Endothelial cell of umbilical vein (primary cell): ENCODE measurements at regions not wholly inside any gene's neighbourhood (a gene's known extent, or its start where the extent isn't known, plus 50 kb on each side); places are given as distances from the start of the nearest gene placed in this dataset.

Source experiments
- BruUV-seq: library from RNA; stranded (reverse); fragments of 400-500 nt; replicated peaks from 2 replicates; lab custom pipeline; 2021; lab: Mats Ljungman, UMichigan
- CTCF ChIA-PET: fragments of 300-600, 350-600 bp; sonication (Branson Sonifier 250); formaldehyde crosslinking; loops from one replicate; lab custom pipeline; 2021; ENCODE audit warnings: antibody characterized with exemption, inconsistent platforms; lab: Charles Lee
- POLR2A ChIA-PET: fragments of 300-600, 350-600 bp; sonication (Branson Sonifier 250); formaldehyde crosslinking; loops from one replicate; lab custom pipeline; 2021; ENCODE audit warnings: antibody characterized with exemption, inconsistent platforms; lab: Charles Lee
- DNase-seq: peaks from one replicate; pipeline ENCODE4 v3.0.0-alpha.2; 2011; ENCODE audit warnings: low read depth, low spot score
- FAIRE-seq: peaks from 2 replicates; lab custom pipeline; 2011; peaks lifted over from hg19 to GRCh38; lab: Jason Lieb, UNC
- H2AFZ ChIP-seq: 2 replicates; pipeline ENCODE4 v1.6.0; 2012; ENCODE audit warnings: low read depth, low read length, control low read depth, inconsistent platforms
- H3K27ac ChIP-seq: 2 replicates; pipeline ENCODE4 v1.5.1; 2011; ENCODE audit warnings: low read depth, mild to moderate bottlenecking, control low read depth, low read length, moderate library complexity; ENCODE audit not compliant: insufficient read depth
- H3K27me3 ChIP-seq, 2 experiments: 2 replicates each; pipeline versions ENCODE4 v1.6.0 to v1.6.1; 2011; ENCODE audit warnings: low read length in 2 of 2, mixed read lengths in 1 of 2; ENCODE audit not compliant: control insufficient read depth in 2 of 2, insufficient read depth in 2 of 2
- H3K36me3 ChIP-seq, 2 experiments: 2 replicates in 1 of 2; 3 replicates in 1 of 2; pipeline ENCODE4 v1.5.1; 2011; ENCODE audit warnings: low read length in 2 of 2, mild to moderate bottlenecking in 1 of 2, moderate library complexity in 1 of 2; ENCODE audit not compliant: control insufficient read depth in 2 of 2, insufficient read depth in 2 of 2; ENCODE audit errors: extremely low read depth in 1 of 2
- H3K4me1 ChIP-seq: 3 replicates; pipeline ENCODE4 v1.5.1; 2011; ENCODE audit warnings: mild to moderate bottlenecking, low read length; ENCODE audit not compliant: control insufficient read depth, insufficient read depth; ENCODE audit errors: extremely low read depth
- H3K4me2 ChIP-seq: 2 replicates; pipeline ENCODE4 v1.6.1; 2011; ENCODE audit warnings: low read length, control low read depth, mixed read lengths; ENCODE audit not compliant: insufficient read depth
- H3K4me3 ChIP-seq, 3 experiments: fragments of 200-600 bp in 1 of 3; sonication (generic), shearing (Covaris generic) in 1 of 3; replicated peaks in 1 of 3; 2 replicates each; pipeline ENCODE4 v1.5.1; 2011 to 2016; ENCODE audit warnings: control low read depth in 3 of 3, low read length in 3 of 3, mild to moderate bottlenecking in 2 of 3, inconsistent platforms in 1 of 3, low read depth in 1 of 3, moderate library complexity in 1 of 3; ENCODE audit not compliant: insufficient read depth in 1 of 3
- H3K79me2 ChIP-seq: 2 replicates; pipeline ENCODE4 v1.6.0; 2012; ENCODE audit warnings: low read length, inconsistent platforms; ENCODE audit not compliant: control insufficient read depth, insufficient read depth
- H3K9ac ChIP-seq: replicated peaks from 2 replicates; pipeline ENCODE3; 2011; ENCODE audit warnings: low read length, control low read depth; ENCODE audit not compliant: insufficient read depth; ENCODE audit errors: extremely low read depth
- H3K9me1 ChIP-seq: replicated peaks from 3 replicates; pipeline ENCODE4 v1.6.0; 2011; ENCODE audit warnings: mild to moderate bottlenecking, low read length; ENCODE audit not compliant: control insufficient read depth, insufficient read depth; ENCODE audit errors: extremely low read depth
- H3K9me3 ChIP-seq: replicated peaks from 2 replicates; pipeline ENCODE4 v1.5.1; 2012; ENCODE audit warnings: low read length, inconsistent platforms; ENCODE audit not compliant: control insufficient read depth, insufficient read depth
- H4K20me1 ChIP-seq: replicated peaks from 2 replicates; pipeline ENCODE3; 2011; ENCODE audit warnings: mild to moderate bottlenecking, low read length; ENCODE audit not compliant: control insufficient read depth, insufficient read depth; ENCODE audit errors: extremely low read depth
- CTCF ChIP-seq, 2 donors: IDR thresholded peaks; 1 replicate in 1 of 2; 2 replicates in 1 of 2; pipeline ENCODE4 v1.5.1; 2011; ENCODE audit warnings: low read length in 2 of 2, mild to moderate bottlenecking in 2 of 2, moderate library complexity in 2 of 2, control low read depth in 1 of 2, inconsistent platforms in 1 of 2, low read depth in 1 of 2; ENCODE audit not compliant: insufficient read depth in 1 of 2; ENCODE audit errors: extremely low read depth in 1 of 2
- EZH2 ChIP-seq: IDR thresholded peaks from 2 replicates; pipeline ENCODE4 v1.6.1; 2012; ENCODE audit warnings: borderline replicate concordance, low read depth, mild to moderate bottlenecking, moderate library complexity, low read length, inconsistent platforms; ENCODE audit not compliant: severe bottlenecking
- FOS ChIP-seq: IDR thresholded peaks from 2 replicates; pipeline ENCODE4 v1.6.1; 2011; ENCODE audit warnings: mild to moderate bottlenecking, low read length, moderate library complexity, borderline replicate concordance; ENCODE audit not compliant: insufficient read depth
- GATA2 ChIP-seq: IDR thresholded peaks from 2 replicates; pipeline ENCODE4 v1.7.0; 2011; ENCODE audit warnings: low read depth, mild to moderate bottlenecking, moderate library complexity, mixed read lengths, low read length; ENCODE audit not compliant: insufficient read length, insufficient read depth
- JUN ChIP-seq: IDR thresholded peaks from 2 replicates; pipeline ENCODE4 v1.6.1; 2011; ENCODE audit warnings: borderline replicate concordance, low read depth; ENCODE audit not compliant: insufficient read length, insufficient read depth
- MAX ChIP-seq: IDR thresholded peaks from 2 replicates; pipeline ENCODE4 v1.6.1; 2011; ENCODE audit not compliant: insufficient read depth, insufficient read length
- MYC ChIP-seq: IDR thresholded peaks from one replicate; pipeline ENCODE4 v1.6.1; 2011; ENCODE audit warnings: mild to moderate bottlenecking, low read depth, low read length
- POLR2A ChIP-seq: IDR thresholded peaks from 2 replicates; pipeline ENCODE4 v1.6.1; 2012; ENCODE audit warnings: low read depth, mild to moderate bottlenecking, control low read depth, low read length
- POLR2AphosphoS5 ChIP-seq: IDR thresholded peaks from 2 replicates; pipeline ENCODE4 v1.6.1; 2012; ENCODE audit warnings: low read depth, mild to moderate bottlenecking, control low read depth, low read length, moderate library complexity; ENCODE audit not compliant: insufficient read depth
- dilution Hi-C: fragments of 300-500 bp; cut with MboI; formaldehyde crosslinking; loops from one replicate; pipeline ENCODE4 v1.15.0; 2019; ENCODE audit warnings: low sequenced_read_pairs; ENCODE audit not compliant: extremely low pct_ligation_motif_present
- intact Hi-C: fragments of 100-400 bp; cut with micrococcal nuclease; formaldehyde crosslinking; loops from one replicate; pipeline ENCODE4 v1.10.0; 2022

- intact Hi-C loops = no loop called here
- Histone ChIP-seq H2AFZ (no peak overlapping the region), H3K4me3 (no peak overlapping the region)
Observed at GRCh38 chrX:13377550-13377934, 57.7 kb upstream of the ATXN3L start.

More at GRCh38 chrX:13377550-13377934, 57.7 kb upstream of the ATXN3L start:
- Histone ChIP-seq H3K27ac (no peak overlapping the region), H3K27me3 (no peaks in the 10 kb centered on the region), H3K4me2 (no peak overlapping the region), H3K4me1 (peaks cover 3% of the 10 kb centered on the region), H3K9me3 (no peaks in the 10 kb centered on the region), H3K36me3 (no peaks in the 10 kb centered on the region), H4K20me1 (no peaks in the 10 kb centered on the region), H3K9me1 (no peaks in the 10 kb centered on the region), H3K79me2 (no peaks in the 10 kb centered on the region), H3K9ac (no peak overlapping the region)
- no peak for TF ChIP-seq GATA2
- no peak for TF ChIP-seq MYC
- no peak for TF ChIP-seq CTCF (IDR thresholded peaks at IDR 0.05; ENCODE audit: extremely low read depth in 1 of 2, insufficient read depth in 1 of 2, low read depth in 1 of 2, low read length in 2 of 2)
- no peak for TF ChIP-seq POLR2AphosphoS5
- no peak for TF ChIP-seq FOS
- no peak for TF ChIP-seq JUN
- no peak for TF ChIP-seq POLR2A
- TF ChIP-seq EZH2 = no peak
- no peak for TF ChIP-seq MAX
- ChIA-PET CTCF (no interaction called here), POLR2A (no interaction called here)
- DNase-seq (no peak), FAIRE-seq (no peak)
- dilution Hi-C loops = no loop called here
- no TSS peak for BruUV-seq
